Smooth muscle cell (in vitro differentiated cells): ENCODE measurements at regions not wholly inside any gene's neighbourhood (a gene's known extent, or its start where the extent isn't known, plus 50 kb on each side); places are given as distances from the start of the nearest gene placed in this dataset.
A peak's percentile ranks its signal among the peaks of the same experiment; 100 is the strongest.

Experiments
- DNase-seq: peaks from one replicate; lab custom pipeline; 2025; ENCODE audit not compliant: unreplicated experiment; lab: John Stamatoyannopoulos, UW
- H2AFZ ChIP-seq: fragments of 200-600 bp; sonication (generic); 2 replicates; pipeline ENCODE4 v1.6.0; 2016; ENCODE audit warnings: antibody characterized with exemption, low read depth, mild to moderate bottlenecking
- H3F3A ChIP-seq: fragments of 200-600 bp; sonication (generic); 2 replicates; pipeline ENCODE4 v1.6.0; 2017; ENCODE audit warnings: antibody characterized with exemption, low read depth
- H3K27ac ChIP-seq: fragments of 200-600 bp; sonication (generic); 2 replicates; pipeline ENCODE4 v1.5.1; 2016; ENCODE audit warnings: low read depth, mild to moderate bottlenecking
- H3K27me3 ChIP-seq: fragments of 200-600 bp; sonication (generic); 2 replicates; pipeline ENCODE4 v1.6.1; 2016; ENCODE audit warnings: low read depth, mild to moderate bottlenecking
- H3K36me3 ChIP-seq: fragments of 200-600 bp; sonication (generic); 2 replicates; pipeline ENCODE4 v1.5.1; 2016; ENCODE audit warnings: low read depth
- H3K4me1 ChIP-seq: fragments of 200-600 bp; sonication (generic); 2 replicates; pipeline ENCODE4 v1.5.1; 2016; ENCODE audit warnings: low read depth
- H3K4me2 ChIP-seq: fragments of 200-600 bp; sonication (generic); 2 replicates; pipeline ENCODE4 v1.6.0; 2016; ENCODE audit warnings: mild to moderate bottlenecking
- H3K4me3 ChIP-seq: fragments of 200-600 bp; sonication (generic); 2 replicates; pipeline ENCODE4 v1.5.1; 2016; ENCODE audit warnings: mild to moderate bottlenecking
- H3K79me2 ChIP-seq: fragments of 200-600 bp; sonication (generic); 2 replicates; pipeline ENCODE4 v1.6.0; 2016; ENCODE audit warnings: low read depth, mild to moderate bottlenecking
- H3K9ac ChIP-seq: fragments of 200-600 bp; sonication (generic); 2 replicates; pipeline ENCODE4 v1.6.0; 2016; ENCODE audit warnings: low read depth
- H3K9me3 ChIP-seq: fragments of 200-600 bp; sonication (generic); replicated peaks from 2 replicates; pipeline ENCODE4 v1.5.1; 2016; ENCODE audit warnings: low read depth
- H4K20me1 ChIP-seq: fragments of 200-600 bp; sonication (generic); 2 replicates; pipeline ENCODE4 v1.6.0; 2016; ENCODE audit warnings: low read depth
- CTCF ChIP-seq: fragments of 200-600 bp; sonication (generic); IDR thresholded peaks from 2 replicates; pipeline ENCODE4 v1.5.1; 2017; ENCODE audit warnings: borderline replicate concordance, mild to moderate bottlenecking, antibody characterized with exemption; ENCODE audit not compliant: insufficient read depth, poor library complexity, severe bottlenecking
- WGBS: methylation state at CpG from one replicate; pipeline ENCODE4 v1.1.7; 2016; ENCODE audit warnings: low lambda C conversion rate; 5-methylcytosine and 5-hydroxymethylcytosine counted together

GRCh38 chr5:50958852-50959457, 292.5 kb downstream of the PARP8 start:
- DNase-seq: no peak
- Histone ChIP-seq H3K4me1 (peaks cover 1% of the 10 kb centered on the region), H3K36me3 (no peaks in the 10 kb centered on the region), H3K27ac (no peak overlapping the region), H2AFZ (no peak overlapping the region), H4K20me1 (no peaks in the 10 kb centered on the region), H3K27me3 (peaks cover 11% of the 10 kb centered on the region), H3K4me2 (no peak overlapping the region), H3F3A (no peaks in the 10 kb centered on the region), H3K4me3 (no peak overlapping the region), H3K79me2 (no peaks in the 10 kb centered on the region), H3K9me3 (no peaks in the 10 kb centered on the region), H3K9ac (no peak overlapping the region)
- TF ChIP-seq CTCF: peak; percentile 71
- WGBS: 46% methylated on average over 5 of the region's 5 CpGs

DNA sequence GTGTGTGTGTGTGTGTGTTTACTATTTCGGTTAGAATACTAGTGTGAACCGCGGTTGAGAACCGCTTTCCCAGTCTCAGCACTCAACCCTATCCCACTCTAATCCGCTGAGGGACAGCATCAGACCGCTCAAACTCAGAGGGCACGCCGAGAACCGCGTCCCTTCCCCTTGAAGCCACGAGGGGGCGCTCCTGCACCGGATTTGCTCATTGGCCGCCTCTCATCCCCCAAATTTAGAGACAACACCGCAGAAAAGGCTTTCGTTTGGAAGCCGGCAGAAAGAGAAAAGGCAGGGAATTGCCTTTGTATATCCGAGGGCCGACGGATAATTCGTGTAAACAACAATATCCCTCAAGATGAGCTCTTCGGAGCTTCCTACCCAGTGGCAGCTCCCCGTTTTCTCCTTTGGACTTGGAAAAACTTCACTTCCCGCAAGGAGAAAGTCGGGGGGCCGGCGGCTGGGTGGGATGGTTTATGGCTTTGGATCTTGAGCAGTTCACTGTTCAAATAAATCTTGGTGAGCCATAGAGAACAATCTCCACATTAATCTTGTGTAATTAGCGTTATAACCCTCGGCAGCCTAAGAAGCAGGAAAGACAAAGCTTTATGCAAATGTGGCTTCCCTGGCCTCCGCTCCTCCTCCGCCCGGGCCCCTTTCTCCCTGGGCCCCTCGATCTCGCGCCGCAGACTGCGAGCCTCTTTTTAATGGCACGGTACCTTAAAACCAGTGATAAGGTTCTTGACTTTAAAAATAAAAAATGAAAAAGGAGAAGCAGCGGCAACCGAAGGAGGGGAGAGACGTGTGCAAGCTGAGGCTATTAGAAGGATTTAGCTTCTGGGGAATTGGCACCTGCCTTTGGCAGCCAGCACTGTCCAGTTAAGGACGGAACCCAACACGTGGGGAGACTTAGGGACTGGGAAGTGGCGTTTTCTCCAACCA, 296.8 kb downstream of the PARP8 start:
- WGBS: 1% methylated on average over 37 of the region's 44 CpGs

GRCh38 chr5:50963971-50964745, 297.7 kb downstream of the PARP8 start:
- H3K27me3 ChIP-seq: peaks cover 59% of the 10 kb centered on the region
- H3K4me2 ChIP-seq: peak overlapping the region; percentile 97
- H3K79me2 ChIP-seq: no peaks in the 10 kb centered on the region
- no peaks in the 10 kb centered on the region for H3F3A ChIP-seq
- no peaks in the 10 kb centered on the region for H3K36me3 ChIP-seq
- no peak for DNase-seq
- no peak for TF ChIP-seq CTCF
- H3K4me3 ChIP-seq: peak overlapping the region; percentile 78
- H3K9me3 ChIP-seq: no peaks in the 10 kb centered on the region
- no peak overlapping the region for H3K27ac ChIP-seq
- H4K20me1 ChIP-seq: no peaks in the 10 kb centered on the region
- 4% methylated on average over 33 of the region's 33 CpGs for WGBS
- no peak overlapping the region for H3K9ac ChIP-seq
- peaks cover 33% of the 10 kb centered on the region for H3K4me1 ChIP-seq
- no peak overlapping the region for H2AFZ ChIP-seq

More for the DNA sequence above, 296.8 kb downstream of the PARP8 start:
- Histone ChIP-seq H3K79me2 (no peaks in the 10 kb centered on the region), H3K4me3 (peak overlapping the region; percentile 78), H3K27ac (no peak overlapping the region), H3F3A (no peaks in the 10 kb centered on the region), H3K9ac (no peak overlapping the region), H3K9me3 (no peaks in the 10 kb centered on the region), H4K20me1 (no peaks in the 10 kb centered on the region), H3K27me3 (peaks cover 50% of the 10 kb centered on the region), H3K4me1 (peaks cover 24% of the 10 kb centered on the region), H3K36me3 (no peaks in the 10 kb centered on the region), H3K4me2 (peak overlapping the region; percentile 97), H2AFZ (peak overlapping the region; percentile 98)
- DNase-seq: peak; percentile 43
- peak; percentile 99 for TF ChIP-seq CTCF
